Left lung (tissue), 4 donors: ENCODE measurements at regions not wholly inside any gene's neighbourhood (a gene's known extent, or its start where the extent isn't known, plus 50 kb on each side); places are given as distances from the start of the nearest gene placed in this dataset.

Source experiments
- ATAC-seq: fragments of 200-7000 bp; cut with Tn5 transposase; one replicate; pipeline ENCODE4 v1.9.1; 2020; ENCODE audit warnings: moderate library complexity
- DNase-seq, 4 donors: peaks; one replicate each; pipeline ENCODE4 v3.0.0-alpha.2; 2013 to 2020
- H3K27ac ChIP-seq, 2 donors: fragments of 200-600 bp; sonication (generic) in 1 of 2; one replicate each; pipeline versions ENCODE4 v1.5.0 to v1.8.0; 2020 to 2021
- H3K27me3 ChIP-seq, 2 donors: fragments of 200-600 bp; sonication (generic) in 1 of 2; one replicate each; pipeline versions ENCODE4 v1.5.0 to v1.8.0; 2020 to 2021
- H3K36me3 ChIP-seq, 2 donors: fragments of 200-600 bp; sonication (generic) in 1 of 2; one replicate each; pipeline versions ENCODE4 v1.5.0 to v1.8.0; 2020 to 2021
- H3K4me1 ChIP-seq, 2 donors: fragments of 200-600 bp; one replicate each; pipeline ENCODE4 v1.8.0; 2021
- H3K4me3 ChIP-seq, 2 donors: fragments of 200-600 bp; sonication (generic) in 1 of 2; one replicate each; pipeline versions ENCODE4 v1.5.0 to v1.8.0; 2020 to 2021; ENCODE audit warnings: mild to moderate bottlenecking in 1 of 2
- H3K9me3 ChIP-seq, 2 donors: fragments of 200-600 bp; sonication (generic) in 1 of 2; one replicate each; pipeline versions ENCODE4 v1.5.0 to v1.8.0; 2020 to 2021
- intact Hi-C, 2 donors: fragments of 100-400 bp; cut with DNase I; formaldehyde crosslinking; loops; one replicate each; pipeline versions ENCODE4 v1.11.2 to v1.14.2; 2022
- TF ChIP-seq, protein P1 (sequence below), 2 donors: fragments of 200-600 bp; sonication (generic) in 1 of 2; IDR thresholded peaks; one replicate each; pipeline versions ENCODE4 v1.5.0 to v1.8.0; 2021; ENCODE audit warnings: antibody characterized with exemption in 2 of 2
- donor health status: DM: no; HTN: yes; CAD: no.
- donor health status: DM: no; HTN: no; CAD: no.

DNA sequence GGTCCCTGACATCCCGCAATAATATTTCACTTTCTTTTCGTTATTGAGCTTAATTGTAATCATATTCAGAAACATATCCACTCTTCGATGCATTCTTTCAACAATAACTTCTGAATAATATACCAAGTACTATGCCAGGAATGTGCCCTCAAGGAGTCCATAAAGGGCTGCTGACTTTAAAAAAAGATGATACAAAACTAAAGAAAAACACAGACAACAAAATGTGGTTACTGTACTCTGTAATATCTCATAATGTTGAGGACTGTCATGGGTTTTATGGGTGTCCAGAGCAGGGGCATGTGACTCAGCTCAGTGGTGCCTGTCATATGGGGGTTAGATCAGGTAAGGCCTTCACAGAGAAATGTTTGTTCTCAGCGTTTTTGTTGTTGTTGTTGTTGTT, 73.7 kb downstream of the ARL4A start:
- Histone ChIP-seq H3K9me3 (peaks cover 0 to 3% of the 10 kb centered on the region in 2 donors), H3K27ac (no peak overlapping the region), H3K36me3 (no peaks in the 10 kb centered on the region), H3K4me3 (no peak overlapping the region), H3K4me1 (no peaks in the 10 kb centered on the region), H3K27me3 (no peaks in the 10 kb centered on the region)
- TF ChIP-seq, protein P1, sequence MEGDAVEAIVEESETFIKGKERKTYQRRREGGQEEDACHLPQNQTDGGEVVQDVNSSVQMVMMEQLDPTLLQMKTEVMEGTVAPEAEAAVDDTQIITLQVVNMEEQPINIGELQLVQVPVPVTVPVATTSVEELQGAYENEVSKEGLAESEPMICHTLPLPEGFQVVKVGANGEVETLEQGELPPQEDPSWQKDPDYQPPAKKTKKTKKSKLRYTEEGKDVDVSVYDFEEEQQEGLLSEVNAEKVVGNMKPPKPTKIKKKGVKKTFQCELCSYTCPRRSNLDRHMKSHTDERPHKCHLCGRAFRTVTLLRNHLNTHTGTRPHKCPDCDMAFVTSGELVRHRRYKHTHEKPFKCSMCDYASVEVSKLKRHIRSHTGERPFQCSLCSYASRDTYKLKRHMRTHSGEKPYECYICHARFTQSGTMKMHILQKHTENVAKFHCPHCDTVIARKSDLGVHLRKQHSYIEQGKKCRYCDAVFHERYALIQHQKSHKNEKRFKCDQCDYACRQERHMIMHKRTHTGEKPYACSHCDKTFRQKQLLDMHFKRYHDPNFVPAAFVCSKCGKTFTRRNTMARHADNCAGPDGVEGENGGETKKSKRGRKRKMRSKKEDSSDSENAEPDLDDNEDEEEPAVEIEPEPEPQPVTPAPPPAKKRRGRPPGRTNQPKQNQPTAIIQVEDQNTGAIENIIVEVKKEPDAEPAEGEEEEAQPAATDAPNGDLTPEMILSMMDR (IDR thresholded peaks at IDR 0.05): no peak
- DNase-seq: no peak
- intact Hi-C loops: no loop called here
- ATAC-seq: no peak

DNA sequence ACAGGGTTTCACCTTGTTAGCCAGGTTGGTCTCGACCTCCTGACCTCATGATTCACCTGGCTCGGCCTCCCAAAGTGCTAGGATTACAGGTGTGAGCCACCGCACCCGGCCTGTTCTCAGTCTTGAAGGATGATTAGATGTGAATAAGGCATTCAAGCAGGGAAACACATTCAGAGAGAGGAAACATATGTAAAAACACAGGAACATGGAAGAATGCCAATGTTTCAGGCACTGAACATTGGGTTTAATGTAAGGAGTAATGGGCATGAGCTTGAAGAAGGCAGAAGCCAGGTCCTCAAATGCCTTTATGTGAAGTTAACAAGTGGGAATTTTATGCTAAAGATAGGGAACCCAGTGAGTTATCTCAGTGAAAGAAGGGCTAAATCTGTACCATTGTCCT, 74.3 kb downstream of the ARL4A start:
- DNase-seq (no peak), ATAC-seq (no peak)
- TF ChIP-seq, protein P1 (IDR thresholded peaks at IDR 0.05): no peak
- Histone ChIP-seq H3K36me3 (no peaks in the 10 kb centered on the region), H3K4me3 (no peak overlapping the region), H3K4me1 (no peaks in the 10 kb centered on the region), H3K27ac (no peak overlapping the region), H3K9me3 (peaks cover 0 to 3% of the 10 kb centered on the region in 2 donors), H3K27me3 (no peaks in the 10 kb centered on the region)
- intact Hi-C loops: no loop called here

DNA sequence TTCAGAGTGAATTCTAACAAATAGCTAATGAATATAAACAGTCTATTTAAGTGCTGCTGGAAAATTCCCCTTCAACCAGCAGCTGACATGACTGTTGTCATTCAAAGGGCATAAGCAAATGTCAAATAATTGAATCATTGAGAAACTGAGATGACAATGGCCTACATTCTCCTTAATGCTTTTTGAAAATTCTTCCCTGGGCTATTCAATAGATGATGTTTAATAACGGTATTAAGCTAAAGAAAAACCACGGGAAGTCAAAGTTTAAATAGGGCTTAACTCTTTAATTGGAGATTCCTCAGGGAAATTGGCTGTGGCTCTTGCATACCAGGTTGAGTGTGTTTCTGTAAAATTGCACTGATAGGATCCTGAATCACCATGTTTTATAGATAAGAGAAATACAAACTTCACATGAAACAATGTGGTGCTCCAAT, 77.0 kb downstream of the ARL4A start:
- H3K4me1 ChIP-seq: no peaks in the 10 kb centered on the region
- H3K36me3 ChIP-seq: no peaks in the 10 kb centered on the region
- no peak overlapping the region for H3K27ac ChIP-seq
- H3K9me3 ChIP-seq: peaks cover 0 to 3% of the 10 kb centered on the region in 2 donors
- TF ChIP-seq, protein P1 (IDR thresholded peaks at IDR 0.05): no peak
- DNase-seq: no peak
- H3K27me3 ChIP-seq: no peaks in the 10 kb centered on the region
- H3K4me3 ChIP-seq: no peak overlapping the region
- intact Hi-C loops: no loop called here
- ATAC-seq: no peak

DNA sequence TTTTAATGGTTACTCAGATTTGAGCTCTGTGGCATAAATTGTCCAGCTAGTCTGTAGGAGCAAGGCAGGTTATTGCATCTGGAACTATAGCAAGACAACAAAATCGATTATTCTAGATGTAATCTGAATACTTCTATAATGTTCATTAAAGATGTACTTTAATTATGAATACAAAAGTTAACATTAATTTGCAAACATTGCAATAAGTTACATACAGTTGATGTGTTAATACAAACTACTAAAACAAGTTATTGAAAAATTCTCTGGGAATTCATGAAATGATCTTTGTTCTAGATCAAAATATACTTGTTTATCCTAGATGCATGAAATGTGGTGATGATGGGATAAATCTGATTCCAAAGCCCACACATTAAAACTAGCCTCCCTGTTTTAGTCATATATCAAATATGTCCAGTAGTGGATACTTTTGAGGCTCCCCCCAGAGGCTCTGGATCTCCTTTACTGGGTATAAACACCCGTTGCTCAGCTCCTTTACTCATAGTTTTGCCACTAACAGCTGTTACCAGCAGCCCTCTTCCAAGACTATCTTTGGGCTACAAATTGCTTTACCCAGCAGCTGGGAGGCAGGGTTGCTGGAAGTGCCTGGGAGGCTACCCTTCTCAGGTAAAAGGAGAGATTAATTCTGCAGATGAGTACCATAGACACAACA, 78.1 kb downstream of the ARL4A start:
- intact Hi-C loops: no loop called here
- no peak overlapping the region for H3K27ac ChIP-seq

DNA sequence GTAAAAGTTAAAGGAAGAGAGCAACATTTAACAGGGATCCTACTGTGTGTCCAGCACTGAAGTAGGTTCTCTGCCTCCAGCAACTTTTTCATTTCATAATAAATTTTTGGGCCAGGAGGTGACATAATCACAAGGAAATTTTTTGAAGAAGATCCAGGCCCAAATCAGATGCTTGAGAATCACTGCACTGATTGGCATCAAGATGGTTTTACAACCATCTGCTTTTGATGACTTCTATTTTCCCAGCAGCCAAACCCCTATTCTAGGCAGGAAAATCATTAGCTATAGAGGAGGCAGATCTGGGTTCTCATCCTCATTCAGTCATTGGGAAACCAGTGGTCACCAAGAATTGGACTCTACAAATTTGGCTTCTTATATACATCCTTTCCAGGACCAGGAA, 79.0 kb downstream of the ARL4A start:
- Histone ChIP-seq H3K36me3 (no peaks in the 10 kb centered on the region), H3K4me3 (no peak overlapping the region), H3K27me3 (no peaks in the 10 kb centered on the region), H3K4me1 (peaks cover 8 to 11% of the 10 kb centered on the region in 2 donors), H3K27ac (no peak overlapping the region), H3K9me3 (no peaks in the 10 kb centered on the region)
- no peak for ATAC-seq
- TF ChIP-seq, protein P1 (IDR thresholded peaks at IDR 0.05): no peak
- no peak for DNase-seq
- intact Hi-C loops: no loop called here

More for the DNA sequence above, 78.1 kb downstream of the ARL4A start:
- Histone ChIP-seq H3K27me3 (no peaks in the 10 kb centered on the region), H3K4me3 (no peak overlapping the region), H3K4me1 (peaks cover 2 to 3% of the 10 kb centered on the region in 2 donors), H3K9me3 (no peaks in the 10 kb centered on the region), H3K36me3 (no peaks in the 10 kb centered on the region)
- ATAC-seq (no peak), DNase-seq (no peak)
- TF ChIP-seq, protein P1 (IDR thresholded peaks at IDR 0.05): no peak
